LNCAP (cell line): ENCODE measurements at regions not wholly inside any gene's neighbourhood (a gene's known extent, or its start where the extent isn't known, plus 50 kb on each side); places are given as distances from the start of the nearest gene placed in this dataset.

Experiments used
- CTCF ChIP-seq: fragments of 450-650 bp; IDR thresholded peaks from 2 replicates; pipeline ENCODE4 v1.5.1; 2017; ENCODE audit warnings: mild to moderate bottlenecking

GRCh38 chr13:90502762-90503161 is 844.7 kb upstream of the MIR17HG start:
- TF ChIP-seq CTCF = no peak

GRCh38 chr13:90510319-90510718 is 837.2 kb upstream of the MIR17HG start:
- TF ChIP-seq CTCF = no peak

GRCh38 chr13:90511903-90512302 is 835.6 kb upstream of the MIR17HG start:
- no peak for TF ChIP-seq CTCF

- no peak for TF ChIP-seq CTCF
Measured at GRCh38 chr13:90518417-90518816, 829.1 kb upstream of the MIR17HG start.

- TF ChIP-seq CTCF = no peak
Measured at GRCh38 chr13:90519157-90519556, 828.3 kb upstream of the MIR17HG start.

DNA sequence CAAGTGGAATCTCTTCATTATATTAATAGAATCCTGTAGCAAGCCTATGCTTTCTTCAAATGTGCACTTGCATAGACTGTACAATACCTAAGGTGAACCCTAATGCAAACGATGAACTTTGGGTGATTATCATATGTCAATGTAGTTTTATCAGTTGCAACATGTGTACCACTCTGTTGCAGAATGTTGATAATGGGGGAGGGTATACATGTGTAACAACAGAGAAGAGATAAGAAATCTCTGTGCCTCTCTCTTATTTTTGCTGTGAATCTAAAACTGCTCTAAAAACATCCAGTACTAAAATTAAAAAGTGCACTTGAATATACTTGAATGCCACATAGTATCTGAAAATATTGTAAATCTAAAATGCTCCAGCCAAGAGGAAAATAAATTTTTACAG is 820.8 kb upstream of the MIR17HG start:
- no peak for TF ChIP-seq CTCF

GRCh38 chr13:90531744-90532143 is 815.7 kb upstream of the MIR17HG start:
- no peak for TF ChIP-seq CTCF

DNA sequence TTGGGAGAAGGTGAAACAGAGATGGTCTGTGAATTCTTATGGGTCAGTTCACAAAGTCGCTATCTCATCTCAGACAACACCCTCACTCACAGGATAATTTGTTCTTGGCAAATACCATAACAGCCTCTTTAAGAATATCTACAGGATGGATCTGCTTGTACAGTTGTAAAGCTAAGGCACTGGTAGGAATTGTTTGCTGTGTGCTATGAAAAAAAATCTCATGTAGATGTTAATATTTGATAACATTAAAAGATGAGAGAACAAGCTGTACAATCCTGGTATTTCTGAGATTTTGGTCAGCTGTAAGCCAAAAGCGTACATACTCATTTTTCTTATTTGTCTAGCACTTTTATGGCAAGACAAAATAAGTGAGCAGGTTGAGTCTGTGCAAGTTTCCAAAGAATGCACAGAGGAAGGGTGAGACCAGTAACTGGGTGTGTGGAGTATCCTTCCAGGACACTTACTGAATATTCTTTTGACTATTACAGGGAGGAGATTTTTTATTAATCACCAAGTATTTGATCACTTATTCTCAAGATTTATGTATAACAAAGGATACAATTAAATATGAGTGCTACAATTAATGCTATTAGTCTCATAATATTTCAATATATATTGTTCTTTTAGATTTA is 814.5 kb upstream of the MIR17HG start:
- TF ChIP-seq CTCF = no peak
